Activated naive CD4-positive, alpha-beta T cell treated with anti-CD3 and anti-CD28 coated beads, Interleukin-2, amount 10 ng/mL, durations not matched to agents 7 days and 5 days (primary cell): ENCODE measurements at regions not wholly inside any gene's neighbourhood (a gene's known extent, or its start where the extent isn't known, plus 50 kb on each side); places are given as distances from the start of the nearest gene placed in this dataset.

Experiments used
- CTCF ChIA-PET: fragments of 350-600 bp; sonication (Branson Sonifier 250); formaldehyde crosslinking; loops from one replicate; lab custom pipeline; 2021; ENCODE audit warnings: antibody characterized with exemption; lab: Charles Lee
- DNase-seq: peaks from one replicate; pipeline ENCODE4 v3.0.0-alpha.2; 2020
- H3K27ac Mint-ChIP-seq: one replicate; pipeline ENCODE4 v1.8.0; 2021; ENCODE audit warnings: mild to moderate bottlenecking, moderate library complexity, mixed read lengths
- H3K27me3 Mint-ChIP-seq: one replicate; pipeline ENCODE4 v1.8.0; 2021; ENCODE audit warnings: mild to moderate bottlenecking, mixed read lengths
- H3K36me3 Mint-ChIP-seq: one replicate; pipeline ENCODE4 v1.8.0; 2021; ENCODE audit warnings: mixed read lengths
- H3K4me1 Mint-ChIP-seq: one replicate; pipeline ENCODE4 v1.8.0; 2021; ENCODE audit warnings: mixed read lengths
- H3K4me3 Mint-ChIP-seq: one replicate; pipeline ENCODE4 v1.8.0; 2021; ENCODE audit warnings: mild to moderate bottlenecking, moderate library complexity, mixed read lengths
- H3K9me3 Mint-ChIP-seq: one replicate; pipeline ENCODE4 v1.8.0; 2021; ENCODE audit warnings: mixed read lengths

DNA sequence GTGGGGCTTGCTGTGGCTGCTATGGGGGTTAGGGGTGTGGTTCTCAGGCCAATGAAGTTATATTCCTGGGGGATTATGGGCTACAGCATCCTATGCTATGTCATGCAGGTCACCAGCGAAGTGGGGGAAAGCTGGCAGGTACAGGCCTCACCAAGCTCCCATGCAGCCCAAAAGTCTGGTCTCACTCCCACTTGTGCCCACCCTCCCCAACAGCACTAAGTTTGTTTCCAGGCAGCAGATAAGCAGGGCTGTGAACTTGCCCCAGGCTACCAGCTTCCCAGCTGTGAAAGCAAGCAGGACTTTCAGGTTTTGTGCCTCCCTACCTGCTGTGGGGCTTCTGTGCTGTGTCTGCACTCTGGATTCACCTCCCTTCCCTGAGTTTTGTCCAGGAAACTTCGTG lies 469.7 kb downstream of the CPS1 start:
- no peak overlapping the region for H3K27ac Mint-ChIP-seq
- no peak for DNase-seq
- H3K27me3 Mint-ChIP-seq: no peaks in the 10 kb centered on the region
- peaks cover 18% of the 10 kb centered on the region for H3K9me3 Mint-ChIP-seq
- H3K36me3 Mint-ChIP-seq: no peaks in the 10 kb centered on the region
- H3K4me3 Mint-ChIP-seq: no peak overlapping the region
- H3K4me1 Mint-ChIP-seq: no peaks in the 10 kb centered on the region
- CTCF ChIA-PET: no interaction called here

DNA sequence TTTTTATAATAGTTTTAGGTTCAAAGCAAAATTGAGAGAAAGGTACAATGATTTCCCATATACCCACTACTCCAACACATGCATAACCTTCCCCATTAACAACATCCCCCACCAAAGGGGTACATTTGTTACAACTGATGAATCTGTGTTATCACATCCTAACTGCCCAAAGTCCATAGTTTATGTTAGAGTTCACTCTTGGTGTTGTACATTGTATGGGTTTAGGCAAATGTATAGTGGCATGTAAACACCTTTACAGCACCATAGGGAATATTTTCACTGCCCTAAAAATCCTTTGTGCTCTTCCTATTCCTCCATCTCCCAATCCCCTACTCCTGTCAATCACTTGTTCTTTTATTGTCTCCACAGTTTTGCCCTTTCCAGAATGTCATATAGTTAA lies 471.6 kb downstream of the CPS1 start:
- Mint-ChIP-seq H3K4me1 (no peaks in the 10 kb centered on the region), H3K27ac (no peak overlapping the region), H3K4me3 (no peak overlapping the region), H3K27me3 (no peaks in the 10 kb centered on the region), H3K9me3 (peaks cover 13% of the 10 kb centered on the region), H3K36me3 (no peaks in the 10 kb centered on the region)
- no peak for DNase-seq
- CTCF ChIA-PET: no interaction called here

DNA sequence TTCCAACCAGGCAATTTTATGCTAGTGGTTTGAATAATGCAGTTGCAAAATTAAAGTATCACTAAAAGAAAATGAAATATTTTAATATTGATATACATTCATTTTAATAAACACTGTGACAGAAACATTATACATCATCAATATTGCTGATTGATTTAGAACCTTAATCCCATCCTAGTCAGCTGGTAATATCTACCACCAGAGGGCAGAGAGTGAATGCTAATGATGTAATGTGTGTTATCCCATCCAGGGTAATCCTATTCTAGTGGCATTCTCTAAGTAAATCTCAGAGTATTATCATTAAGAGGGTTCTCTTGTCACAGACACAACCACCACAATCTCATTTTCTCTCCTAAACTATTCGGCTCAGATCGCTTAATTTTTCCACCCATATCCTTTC lies 477.4 kb downstream of the CPS1 start:
- DNase-seq: no peak
- CTCF ChIA-PET: no interaction called here

DNA sequence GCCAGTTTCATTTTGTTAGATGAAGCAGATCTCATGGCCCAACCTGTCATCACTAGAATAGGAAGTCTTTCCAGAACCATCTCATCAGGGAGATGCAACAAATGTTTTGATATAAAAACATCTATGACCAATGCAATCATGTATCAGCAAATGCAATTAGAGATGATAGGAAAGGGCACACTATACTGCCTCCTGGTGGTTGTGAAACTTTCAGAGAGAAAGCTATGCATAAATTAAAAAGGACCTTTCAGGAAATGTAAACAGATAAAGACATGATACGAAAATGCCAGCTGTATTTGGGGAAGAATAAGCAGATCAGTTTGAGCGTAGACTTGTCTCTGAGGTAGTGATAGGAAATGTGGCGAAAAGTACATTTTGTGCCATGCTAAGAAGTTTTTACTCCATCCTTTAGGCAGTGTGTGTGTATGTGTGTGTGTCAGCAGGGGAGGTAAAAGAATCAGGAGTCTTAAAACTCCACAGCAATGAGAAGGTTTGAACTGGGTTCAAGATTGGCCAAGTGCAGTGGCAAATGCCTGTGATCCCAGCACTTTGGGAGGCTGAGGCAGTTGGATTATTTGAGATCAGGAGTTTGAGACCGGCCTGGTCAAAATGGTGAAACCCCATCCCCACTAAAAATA lies 479.3 kb downstream of the CPS1 start:
- Mint-ChIP-seq H3K9me3 (no peaks in the 10 kb centered on the region), H3K4me1 (no peaks in the 10 kb centered on the region), H3K27me3 (no peaks in the 10 kb centered on the region), H3K36me3 (no peaks in the 10 kb centered on the region), H3K4me3 (no peak overlapping the region), H3K27ac (no peak overlapping the region)
- DNase-seq: no peak
- CTCF ChIA-PET: interaction anchor here (1.2 kb wide), 1 partner anchor 14 kb away, joined by 3 read pairs; no protein-coding TSS in a partner anchor

More for the DNA sequence above, 477.4 kb downstream of the CPS1 start:
- Mint-ChIP-seq H3K4me1 (no peaks in the 10 kb centered on the region), H3K9me3 (no peaks in the 10 kb centered on the region), H3K36me3 (no peaks in the 10 kb centered on the region), H3K27me3 (no peaks in the 10 kb centered on the region), H3K4me3 (no peak overlapping the region), H3K27ac (no peak overlapping the region)

DNA sequence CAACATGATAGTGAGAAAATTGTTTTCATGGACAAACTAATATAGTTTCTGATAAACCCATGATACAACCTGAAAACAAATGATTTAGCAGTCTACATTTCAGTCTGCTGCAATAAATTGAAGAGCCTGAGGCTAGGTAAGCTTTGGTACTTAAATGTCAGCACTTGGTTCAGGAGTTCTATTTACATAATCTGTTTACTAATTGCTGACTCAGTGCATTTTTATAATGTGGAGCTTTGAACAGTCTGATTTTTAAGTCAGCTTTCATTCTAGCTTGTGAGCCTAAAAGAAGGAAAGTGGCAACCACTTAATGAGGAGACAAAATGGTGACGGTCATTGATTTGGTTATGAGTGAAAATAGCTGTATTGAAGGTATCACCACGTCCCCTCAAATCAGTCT lies 488.6 kb downstream of the CPS1 start:
- H3K36me3 Mint-ChIP-seq: no peaks in the 10 kb centered on the region
- DNase-seq: no peak
- CTCF ChIA-PET: no interaction called here
- no peak overlapping the region for H3K27ac Mint-ChIP-seq
- no peaks in the 10 kb centered on the region for H3K27me3 Mint-ChIP-seq
- no peak overlapping the region for H3K4me3 Mint-ChIP-seq
- H3K9me3 Mint-ChIP-seq: no peaks in the 10 kb centered on the region
- H3K4me1 Mint-ChIP-seq: no peaks in the 10 kb centered on the region

DNA sequence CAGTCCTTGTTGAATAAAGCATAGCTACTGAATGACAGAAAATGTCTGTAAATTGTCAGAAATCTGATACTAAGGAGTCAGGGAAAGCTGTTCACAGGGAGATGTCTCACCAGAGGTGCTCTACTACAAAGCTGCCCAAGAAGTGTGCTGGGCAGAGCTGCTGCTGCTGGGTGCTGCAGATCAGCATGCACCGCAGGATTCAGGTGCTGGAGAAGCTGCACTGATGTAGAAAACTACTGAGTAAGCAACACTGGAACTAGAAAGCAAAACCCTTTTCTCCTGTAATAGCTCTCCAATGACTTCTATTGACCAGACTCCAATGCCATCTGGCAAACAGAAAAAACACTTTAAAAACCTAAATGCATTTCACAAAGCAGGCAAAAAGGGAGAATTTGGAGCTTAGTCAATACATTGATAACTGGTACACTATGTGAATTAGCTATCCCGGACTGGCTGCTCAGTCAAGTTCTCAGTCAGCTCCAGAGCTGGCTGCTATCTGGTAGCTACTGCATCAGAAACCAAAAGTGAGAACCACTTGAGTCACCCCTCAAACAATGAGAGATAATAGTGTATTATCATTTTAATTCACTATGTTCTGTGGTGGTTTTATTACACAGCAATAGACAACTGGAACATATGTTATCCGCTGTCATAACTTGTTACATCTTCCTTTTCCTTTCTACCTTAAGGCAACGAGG lies 493.1 kb downstream of the CPS1 start:
- H3K4me1 Mint-ChIP-seq: no peaks in the 10 kb centered on the region
- H3K4me3 Mint-ChIP-seq: no peak overlapping the region
- no peak for DNase-seq
- H3K36me3 Mint-ChIP-seq: no peaks in the 10 kb centered on the region
- no peaks in the 10 kb centered on the region for H3K27me3 Mint-ChIP-seq
- no peaks in the 10 kb centered on the region for H3K9me3 Mint-ChIP-seq
- CTCF ChIA-PET: interaction anchor here (0.6 to 1.3 kb wide), 2 partner anchors 14 to 418 kb away, joined by 3 read pairs; no protein-coding TSS in a partner anchor
- no peak overlapping the region for H3K27ac Mint-ChIP-seq

DNA sequence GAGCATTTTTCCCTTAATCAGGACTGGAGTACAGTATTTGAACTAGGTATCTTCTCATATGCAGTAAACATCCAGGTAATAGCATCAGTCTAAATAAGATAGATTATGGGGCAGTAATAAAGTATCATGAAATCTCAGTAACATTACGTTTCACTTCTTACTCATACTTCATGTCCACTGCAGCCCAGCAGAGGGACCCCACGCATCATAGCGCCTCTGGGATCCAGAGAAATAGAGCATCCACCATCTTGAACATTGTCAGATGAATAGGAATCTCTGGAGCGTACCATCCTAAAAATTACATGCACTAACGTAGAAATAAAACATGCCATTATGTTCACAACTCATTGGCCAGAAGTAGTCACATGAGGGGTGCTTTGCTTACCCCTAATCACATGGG lies 499.0 kb downstream of the CPS1 start:
- no peak overlapping the region for H3K4me3 Mint-ChIP-seq
- no peaks in the 10 kb centered on the region for H3K9me3 Mint-ChIP-seq
- H3K4me1 Mint-ChIP-seq: no peaks in the 10 kb centered on the region
- no peak for DNase-seq
- H3K36me3 Mint-ChIP-seq: no peaks in the 10 kb centered on the region
- no peak overlapping the region for H3K27ac Mint-ChIP-seq
- H3K27me3 Mint-ChIP-seq: no peaks in the 10 kb centered on the region
- CTCF ChIA-PET: no interaction called here

DNA sequence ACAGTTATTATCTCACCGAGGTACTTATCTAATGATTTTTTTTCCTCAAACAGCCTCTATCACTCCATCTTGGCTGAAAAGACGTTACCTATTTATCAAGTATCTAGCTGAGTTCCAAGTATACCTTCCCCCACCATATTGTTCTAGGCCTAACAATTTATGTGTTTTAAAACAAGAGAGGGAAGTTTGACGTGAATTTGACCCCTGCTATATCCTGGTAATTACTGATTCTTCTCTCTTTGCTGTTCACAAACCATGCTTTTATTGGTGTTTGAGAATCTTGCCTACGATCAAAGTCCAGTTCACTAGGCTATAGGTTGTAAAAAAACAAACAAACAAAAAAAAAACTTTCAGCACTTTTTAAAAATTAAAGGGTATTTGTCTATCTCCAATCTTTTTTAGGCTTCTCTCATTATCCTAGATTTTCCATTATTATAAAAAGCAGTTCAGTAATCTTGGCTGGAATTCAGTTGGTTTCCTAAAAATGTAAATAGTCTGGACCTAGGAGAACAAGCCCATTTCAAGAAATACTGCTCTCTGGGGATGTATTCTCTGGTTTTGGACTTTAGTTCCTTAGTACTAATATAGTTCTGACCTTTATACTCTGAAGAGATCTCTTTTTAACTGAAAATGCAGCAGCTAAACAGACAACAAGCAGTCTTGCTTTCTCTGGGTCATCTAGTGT lies 505.4 kb downstream of the CPS1 start:
- no peaks in the 10 kb centered on the region for H3K9me3 Mint-ChIP-seq
- no peak overlapping the region for H3K4me3 Mint-ChIP-seq
- H3K27ac Mint-ChIP-seq: no peak overlapping the region
- H3K4me1 Mint-ChIP-seq: no peaks in the 10 kb centered on the region
- DNase-seq: no peak
- CTCF ChIA-PET: no interaction called here
- H3K27me3 Mint-ChIP-seq: no peaks in the 10 kb centered on the region
- no peaks in the 10 kb centered on the region for H3K36me3 Mint-ChIP-seq

DNA sequence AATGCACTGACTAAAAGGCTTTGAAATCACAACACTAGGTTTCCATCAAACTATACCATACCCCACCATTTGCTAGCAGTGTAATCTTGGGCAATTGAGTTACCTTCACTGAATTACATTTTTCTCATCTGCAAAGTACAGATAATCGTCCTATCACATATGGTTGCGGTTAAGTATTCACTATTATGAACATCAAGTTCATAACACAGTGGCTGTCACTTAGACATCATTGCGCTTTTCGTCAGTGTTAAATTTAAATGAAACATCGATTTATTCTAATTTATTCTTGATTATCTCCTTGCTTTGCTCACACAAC lies 505.9 kb downstream of the CPS1 start:
- no peak overlapping the region for H3K27ac Mint-ChIP-seq
- no peaks in the 10 kb centered on the region for H3K36me3 Mint-ChIP-seq
- H3K9me3 Mint-ChIP-seq: no peaks in the 10 kb centered on the region
- H3K4me3 Mint-ChIP-seq: no peak overlapping the region
- CTCF ChIA-PET: no interaction called here
- DNase-seq: no peak
- no peaks in the 10 kb centered on the region for H3K27me3 Mint-ChIP-seq
- no peaks in the 10 kb centered on the region for H3K4me1 Mint-ChIP-seq

DNA sequence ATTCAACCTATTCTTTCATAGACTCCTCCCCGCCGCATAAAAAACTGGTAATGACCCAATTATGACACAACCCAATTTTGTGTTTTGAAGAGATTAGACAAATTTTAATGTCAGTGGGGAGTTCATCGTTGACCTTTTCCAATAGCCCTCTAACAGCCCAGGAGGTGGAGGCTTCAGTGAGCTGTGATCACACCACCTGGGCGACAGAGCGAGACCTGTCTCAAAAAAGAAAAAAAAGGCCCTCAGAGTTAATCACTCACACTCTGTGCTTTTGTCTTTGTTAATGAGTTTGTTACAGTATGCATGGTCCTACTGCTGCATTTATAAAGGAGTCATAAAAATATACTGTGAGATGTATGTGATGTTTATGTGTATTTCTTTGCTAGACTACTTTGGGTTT lies 510.6 kb downstream of the CPS1 start:
- Mint-ChIP-seq H3K4me3 (no peak overlapping the region), H3K9me3 (no peaks in the 10 kb centered on the region), H3K27ac (no peak overlapping the region), H3K27me3 (no peaks in the 10 kb centered on the region), H3K36me3 (no peaks in the 10 kb centered on the region), H3K4me1 (no peaks in the 10 kb centered on the region)
- no peak for DNase-seq
- CTCF ChIA-PET: no interaction called here

DNA sequence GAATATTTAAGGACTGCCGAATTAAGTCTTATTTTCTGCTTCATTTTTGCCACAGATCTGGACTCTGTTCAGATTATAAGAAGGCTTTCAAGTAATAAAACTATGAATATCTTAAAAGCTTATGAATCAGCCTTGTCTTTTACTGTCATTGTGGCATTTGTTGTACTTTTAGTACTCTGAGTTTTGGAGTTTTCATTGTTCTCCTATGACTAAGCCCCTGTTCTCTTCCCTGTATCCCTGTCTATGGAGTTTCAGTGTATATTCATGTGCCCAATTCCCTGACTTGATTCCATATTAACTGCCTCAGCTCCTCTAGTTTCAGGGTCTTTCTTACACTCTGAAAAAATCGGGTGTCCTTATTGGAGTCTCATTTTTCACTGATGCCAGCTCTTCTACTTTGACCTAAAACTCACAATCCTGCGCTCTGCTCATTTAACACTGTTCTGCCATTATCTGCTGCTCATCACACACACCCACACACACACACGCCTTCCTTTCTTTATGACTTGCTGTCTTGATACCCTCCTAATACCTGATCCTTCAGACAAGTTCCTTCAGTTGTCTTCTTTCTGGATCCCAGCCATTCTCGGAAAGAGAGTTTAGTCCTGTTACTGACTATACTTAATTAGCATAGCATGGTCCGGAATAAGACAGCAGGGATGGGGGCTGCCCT lies 511.8 kb downstream of the CPS1 start:
- CTCF ChIA-PET: no interaction called here
- Mint-ChIP-seq H3K9me3 (no peaks in the 10 kb centered on the region), H3K36me3 (no peaks in the 10 kb centered on the region), H3K4me3 (no peak overlapping the region), H3K4me1 (no peaks in the 10 kb centered on the region), H3K27me3 (no peaks in the 10 kb centered on the region), H3K27ac (no peak overlapping the region)
- no peak for DNase-seq

DNA sequence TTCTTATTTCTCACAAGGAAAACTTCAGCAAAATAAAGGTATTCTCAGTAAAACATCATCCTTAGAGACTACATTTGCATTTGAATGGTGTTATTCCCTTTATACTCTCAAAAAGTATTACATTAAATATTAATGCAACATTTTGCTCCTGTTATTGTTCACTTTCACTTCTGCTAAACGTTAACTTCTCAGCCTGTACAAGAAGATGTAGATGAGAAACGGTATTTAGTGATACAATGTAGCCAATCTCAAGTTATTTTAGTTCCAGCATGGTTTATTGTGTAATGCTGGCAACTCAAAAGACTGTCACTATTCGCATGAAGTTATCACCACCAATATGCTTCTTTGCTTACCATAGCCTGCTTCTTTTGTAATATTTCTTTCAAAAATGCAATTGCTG lies 514.1 kb downstream of the CPS1 start:
- DNase-seq: no peak
- H3K27me3 Mint-ChIP-seq: no peaks in the 10 kb centered on the region
- no peaks in the 10 kb centered on the region for H3K4me1 Mint-ChIP-seq
- no peaks in the 10 kb centered on the region for H3K36me3 Mint-ChIP-seq
- no peaks in the 10 kb centered on the region for H3K9me3 Mint-ChIP-seq
- H3K27ac Mint-ChIP-seq: no peak overlapping the region
- H3K4me3 Mint-ChIP-seq: no peak overlapping the region
- CTCF ChIA-PET: no interaction called here

DNA sequence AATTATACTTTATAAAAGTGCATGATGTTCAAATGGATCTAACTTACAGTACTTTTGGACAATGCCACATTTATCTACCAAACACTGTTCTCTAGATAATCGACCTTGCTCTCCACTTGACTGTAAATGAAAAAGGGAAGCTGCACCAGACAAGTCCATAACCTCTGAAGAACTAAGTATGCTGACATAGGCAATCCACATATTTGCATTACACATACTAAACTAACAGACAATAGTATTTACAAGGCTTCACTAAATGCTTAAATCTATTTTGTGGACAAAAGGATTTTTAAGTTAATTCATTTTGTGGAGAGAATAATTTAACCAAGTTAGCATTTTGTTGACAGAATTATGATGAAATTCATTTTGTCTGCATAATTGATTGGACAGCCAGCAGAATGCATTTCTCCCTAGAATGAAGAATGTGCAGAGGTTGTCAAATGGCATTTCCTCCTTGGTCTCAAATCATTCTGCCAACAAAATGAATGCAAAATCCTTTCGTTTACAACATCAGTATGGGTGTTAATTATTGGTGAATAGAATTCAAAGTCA lies 520.9 kb downstream of the CPS1 start:
- Mint-ChIP-seq H3K27me3 (no peaks in the 10 kb centered on the region), H3K27ac (no peak overlapping the region), H3K9me3 (no peaks in the 10 kb centered on the region), H3K4me3 (no peak overlapping the region), H3K4me1 (no peaks in the 10 kb centered on the region), H3K36me3 (no peaks in the 10 kb centered on the region)
- no peak for DNase-seq
- CTCF ChIA-PET: no interaction called here

DNA sequence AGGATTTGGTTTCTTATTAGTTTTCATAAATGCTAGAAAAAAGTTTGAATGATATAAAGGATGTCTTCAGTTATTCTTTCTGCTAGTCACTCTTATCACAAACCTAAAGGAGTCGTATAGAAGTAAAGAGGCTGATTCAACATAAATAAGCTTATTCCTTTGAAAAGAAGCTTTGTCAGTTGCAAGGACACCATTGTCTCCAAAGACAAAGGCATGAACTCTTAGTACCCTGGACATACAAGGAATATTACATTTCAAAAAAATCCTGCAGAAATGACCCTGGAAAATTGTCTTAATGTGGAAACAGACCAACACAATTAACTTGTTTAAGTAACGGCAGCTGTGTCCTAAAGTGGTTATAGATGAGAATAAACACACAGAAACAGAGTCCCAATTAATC lies 528.0 kb downstream of the CPS1 start:
- Mint-ChIP-seq H3K9me3 (no peaks in the 10 kb centered on the region), H3K36me3 (no peaks in the 10 kb centered on the region), H3K4me1 (no peaks in the 10 kb centered on the region), H3K4me3 (no peak overlapping the region), H3K27me3 (no peaks in the 10 kb centered on the region), H3K27ac (no peak overlapping the region)
- no peak for DNase-seq
- CTCF ChIA-PET: interaction anchor here (2.6 kb wide), 1 partner anchor 9 kb away, joined by 7 read pairs; no protein-coding TSS in a partner anchor
